Thyroid gland (tissue), 4 donors: ENCODE measurements at regions not wholly inside any gene's neighbourhood (a gene's known extent, or its start where the extent isn't known, plus 50 kb on each side); places are given as distances from the start of the nearest gene placed in this dataset.

ENCODE experiments used
- POLR2A ChIP-seq, 2 donors: fragments of 450-650 bp; IDR thresholded peaks; one replicate each; pipeline ENCODE4 v1.6.1; 2017; ENCODE audit warnings: antibody characterized with exemption in 2 of 2, mild to moderate bottlenecking in 2 of 2, moderate library complexity in 1 of 2
- TF ChIP-seq, protein P1 (sequence below), 6 experiments: fragments of 200-600 bp in 3 of 6; fragments of 450-650 bp in 3 of 6; sonication (generic) in 3 of 6; IDR thresholded peaks; one replicate each; pipeline ENCODE4 v1.5.1; 2016 to 2019; ENCODE audit warnings: antibody characterized with exemption in 6 of 6, mild to moderate bottlenecking in 2 of 6, inconsistent platforms in 1 of 6, moderate library complexity in 1 of 6

DNA sequence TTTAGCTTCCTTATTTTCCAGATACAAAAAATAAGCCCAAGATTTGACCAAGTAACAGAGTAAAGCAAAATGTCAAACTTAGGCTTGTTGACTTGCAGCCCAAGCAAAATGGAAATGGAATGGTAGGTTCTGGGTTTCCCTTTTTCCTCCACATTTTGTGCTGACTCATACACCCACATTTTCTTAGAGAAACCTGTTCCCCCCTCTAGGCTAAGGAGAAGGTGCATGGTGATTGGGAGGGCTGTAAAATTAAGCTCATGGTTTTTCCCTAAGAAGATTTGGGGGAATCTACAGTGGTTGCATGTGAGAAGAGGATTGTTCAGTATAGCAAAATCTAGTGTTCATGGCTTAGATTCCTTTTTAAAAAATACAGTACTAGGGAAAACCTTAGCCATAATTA, 127.4 kb downstream of the ARL4A start:
- TF ChIP-seq POLR2A (IDR thresholded peaks at IDR 0.05) = no peak
- TF ChIP-seq, protein P1, sequence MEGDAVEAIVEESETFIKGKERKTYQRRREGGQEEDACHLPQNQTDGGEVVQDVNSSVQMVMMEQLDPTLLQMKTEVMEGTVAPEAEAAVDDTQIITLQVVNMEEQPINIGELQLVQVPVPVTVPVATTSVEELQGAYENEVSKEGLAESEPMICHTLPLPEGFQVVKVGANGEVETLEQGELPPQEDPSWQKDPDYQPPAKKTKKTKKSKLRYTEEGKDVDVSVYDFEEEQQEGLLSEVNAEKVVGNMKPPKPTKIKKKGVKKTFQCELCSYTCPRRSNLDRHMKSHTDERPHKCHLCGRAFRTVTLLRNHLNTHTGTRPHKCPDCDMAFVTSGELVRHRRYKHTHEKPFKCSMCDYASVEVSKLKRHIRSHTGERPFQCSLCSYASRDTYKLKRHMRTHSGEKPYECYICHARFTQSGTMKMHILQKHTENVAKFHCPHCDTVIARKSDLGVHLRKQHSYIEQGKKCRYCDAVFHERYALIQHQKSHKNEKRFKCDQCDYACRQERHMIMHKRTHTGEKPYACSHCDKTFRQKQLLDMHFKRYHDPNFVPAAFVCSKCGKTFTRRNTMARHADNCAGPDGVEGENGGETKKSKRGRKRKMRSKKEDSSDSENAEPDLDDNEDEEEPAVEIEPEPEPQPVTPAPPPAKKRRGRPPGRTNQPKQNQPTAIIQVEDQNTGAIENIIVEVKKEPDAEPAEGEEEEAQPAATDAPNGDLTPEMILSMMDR (IDR thresholded peaks at IDR 0.05) = no peak
